ELR (cell line): ENCODE measurements at regions not wholly inside any gene's neighbourhood (a gene's known extent, or its start where the extent isn't known, plus 50 kb on each side); places are given as distances from the start of the nearest gene placed in this dataset.
A peak's percentile ranks its signal among the peaks of the same experiment; 100 is the strongest.
"Not testable (repeated sequence)": the region's sequence is repeated elsewhere in the genome, so short reads cannot be mapped to it uniquely, and the experiment has no call there.

Source experiments
- DNase-seq: peaks from one replicate; pipeline ENCODE4 v3.0.0-alpha.2; 2015; ENCODE audit warnings: low read depth

GRCh38 chrX:109878236-109878635, 124.7 kb upstream of the TMEM164 start:
- no peak for DNase-seq

GRCh38 chrX:109879991-109880390, 122.9 kb upstream of the TMEM164 start:
- no peak for DNase-seq

- DNase-seq = no peak
Measured at GRCh38 chrX:109880629-109881028, 122.3 kb upstream of the TMEM164 start.

- DNase-seq = peak; percentile 62
Measured at GRCh38 chrX:109886122-109886761, 116.7 kb upstream of the TMEM164 start.

GRCh38 chrX:109889289-109890006, 113.5 kb upstream of the TMEM164 start:
- DNase-seq = peak; percentile 47

- DNase-seq = no peak
Measured at GRCh38 chrX:109890300-109890699, 112.6 kb upstream of the TMEM164 start.

- DNase-seq = peak; percentile 69
Measured at GRCh38 chrX:109890910-109891502, 111.9 kb upstream of the TMEM164 start.

GRCh38 chrX:109896024-109896423, 106.9 kb upstream of the TMEM164 start:
- DNase-seq = not testable (repeated sequence)

- DNase-seq = peak; percentile 19
Measured at GRCh38 chrX:109902665-109903064, 100.2 kb upstream of the TMEM164 start.

- DNase-seq = peak; percentile 3
Measured at GRCh38 chrX:109911046-109911445, 91.9 kb upstream of the TMEM164 start.

- DNase-seq = not testable (repeated sequence)
Measured at GRCh38 chrX:109912993-109913392, 89.9 kb upstream of the TMEM164 start.

GRCh38 chrX:109914114-109914849, 88.6 kb upstream of the TMEM164 start:
- DNase-seq = no peak

- DNase-seq = no peak
Measured at GRCh38 chrX:109918753-109919152, 84.2 kb upstream of the TMEM164 start.

- no peak for DNase-seq
Measured at GRCh38 chrX:109920325-109920724, 82.6 kb upstream of the TMEM164 start.

- no peak for DNase-seq
Measured at GRCh38 chrX:109920868-109921267, 82.0 kb upstream of the TMEM164 start.

GRCh38 chrX:109922190-109922589, 80.7 kb upstream of the TMEM164 start:
- DNase-seq = no peak

- DNase-seq = not testable (repeated sequence)
Measured at GRCh38 chrX:109925003-109925402, 77.9 kb upstream of the TMEM164 start.

GRCh38 chrX:109925656-109926055, 77.3 kb upstream of the TMEM164 start:
- no peak for DNase-seq

GRCh38 chrX:109926118-109926517, 76.8 kb upstream of the TMEM164 start:
- DNase-seq = no peak

- DNase-seq = no peak
Measured at GRCh38 chrX:109926743-109927662, 75.9 kb upstream of the TMEM164 start.

GRCh38 chrX:109927663-109928273, 75.1 kb upstream of the TMEM164 start:
- no peak for DNase-seq
